ENCODE measurements at regions not wholly inside any gene's neighbourhood (a gene's known extent, or its start where the extent isn't known, plus 50 kb on each side); places are given as distances from the start of the nearest gene placed in this dataset.

DNA sequence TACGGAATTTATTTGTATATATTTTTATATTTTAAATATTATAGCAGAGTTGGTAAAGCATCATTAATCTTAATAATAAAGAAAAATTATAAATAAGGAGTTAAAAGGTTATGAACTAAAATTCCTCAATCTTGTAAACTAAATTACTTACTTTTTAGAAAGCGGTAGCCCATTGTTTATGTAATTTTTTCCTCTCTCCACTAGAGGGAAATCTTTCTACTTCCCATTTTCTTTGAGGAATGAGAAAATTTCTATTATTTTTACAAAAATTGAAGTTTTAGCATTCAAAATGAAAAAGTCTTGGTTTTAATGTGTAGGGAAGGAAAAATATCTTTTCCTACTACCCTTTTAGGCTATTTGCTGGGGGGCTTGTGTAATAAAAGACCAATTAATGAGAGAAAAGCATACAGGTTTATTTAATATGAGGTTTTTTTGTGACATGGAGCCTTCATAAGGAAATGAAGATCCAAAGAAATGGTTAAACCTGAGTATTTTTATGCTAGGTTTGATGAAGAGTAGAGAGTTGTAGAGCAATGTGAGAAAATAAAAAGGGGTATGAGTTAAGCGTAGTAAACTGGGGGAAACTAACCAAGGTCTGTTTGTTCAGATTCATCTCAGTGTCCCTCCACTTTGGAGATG lies 68.7 kb upstream of the ADAD1 start:
- DNase-seq, result peak; percentile 0

DNA sequence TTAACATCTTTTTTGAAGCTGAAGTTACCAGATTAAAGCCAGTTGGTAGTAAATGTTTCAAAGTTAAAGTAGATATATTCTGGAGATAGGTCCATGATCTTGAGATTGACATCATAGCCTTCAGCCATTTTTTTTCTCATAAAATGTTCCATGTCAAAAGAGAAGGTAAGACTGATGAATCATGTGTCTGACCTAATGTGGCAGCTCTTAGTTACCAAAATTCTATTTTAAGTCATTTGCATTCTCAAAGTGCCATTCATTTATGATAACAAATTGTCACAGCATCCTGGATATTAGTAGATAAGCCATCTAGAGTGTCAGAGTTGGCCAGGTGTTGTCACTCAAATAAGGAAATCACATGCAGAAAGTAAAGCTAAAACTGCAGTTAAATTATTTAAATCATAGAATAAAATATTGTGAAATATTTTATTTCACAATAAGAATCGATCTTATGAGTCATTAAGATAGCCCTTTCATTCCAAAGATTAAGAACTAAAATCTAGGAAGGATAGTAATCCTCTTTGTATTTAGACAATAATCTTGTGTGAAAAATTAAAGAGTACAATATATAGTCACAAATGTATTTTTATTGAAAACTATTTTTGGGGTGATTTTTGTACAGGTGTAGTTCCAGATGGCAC lies 65.7 kb upstream of the ADAD1 start:
- DNase-seq, result no peak

DNA sequence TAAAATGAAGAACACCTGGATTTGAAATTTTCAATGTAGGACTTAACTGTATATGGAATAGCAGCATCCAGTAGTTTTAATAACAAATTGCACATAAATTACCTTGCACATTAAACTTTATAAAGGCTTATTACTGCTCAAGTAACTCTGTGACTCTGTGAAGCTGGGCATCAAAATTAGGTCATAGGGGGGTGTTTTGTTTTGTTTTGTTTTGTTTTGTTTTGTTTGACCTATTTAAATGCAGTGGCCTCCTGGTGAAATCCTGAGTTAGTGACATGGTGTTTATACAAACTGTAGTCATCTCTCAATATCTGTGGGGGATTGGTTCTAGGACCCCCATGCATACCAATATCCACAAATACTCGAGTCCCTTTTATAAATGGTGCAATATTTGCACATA lies 51.9 kb upstream of the ADAD1 start:
- no peak for DNase-seq

DNA sequence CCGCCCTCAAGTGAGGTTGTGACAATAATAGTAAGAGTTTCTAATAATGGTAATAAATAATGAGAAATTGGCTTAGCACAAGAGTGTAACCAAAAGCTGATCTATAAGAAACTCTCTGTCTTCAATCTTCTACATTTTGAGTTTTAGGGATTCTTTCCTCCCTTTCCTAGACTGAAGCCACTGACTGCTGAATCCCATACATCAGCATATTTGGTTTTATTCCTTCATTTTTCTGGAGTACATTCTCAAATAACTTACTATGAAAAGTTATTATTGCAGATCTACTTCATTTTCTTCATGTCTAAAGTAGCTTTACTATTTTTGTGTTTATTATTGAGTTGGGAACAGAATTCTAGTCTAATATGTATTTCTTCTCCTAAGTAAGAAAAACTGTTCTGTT lies 49.9 kb upstream of the ADAD1 start:
- DNase-seq, result no peak
